CD4-positive, CD25-positive, alpha-beta regulatory T cell (primary cell): ENCODE measurements at regions not wholly inside any gene's neighbourhood (a gene's known extent, or its start where the extent isn't known, plus 50 kb on each side); places are given as distances from the start of the nearest gene placed in this dataset.

Experiments
- ATAC-seq, 2 donors: fragments of 150-1000 bp; cut with Tn5 transposase; one replicate each; pipeline ENCODE4 v1.10.0; 2021; ENCODE audit warnings: low read depth in 2 of 2, moderate number of reproducible peaks in 2 of 2, moderate library complexity in 1 of 2
- DNase-seq, 3 donors: peaks; one replicate each; pipeline versions ENCODE4 v3.0.0 to v3.0.0-alpha.2; 2012 to 2022; ENCODE audit warnings: mixed read lengths in 1 of 3
- H3K27ac ChIP-seq: one replicate; pipeline ENCODE4 v1.7.0; 2013; ENCODE audit warnings: mild to moderate bottlenecking, low read length; ENCODE audit not compliant: insufficient read depth, poor library complexity, severe bottlenecking
- H3K27me3 ChIP-seq: one replicate; pipeline ENCODE4 v1.7.0; 2013; ENCODE audit warnings: low read length; ENCODE audit not compliant: control insufficient read depth, insufficient read depth
- H3K36me3 ChIP-seq: one replicate; pipeline ENCODE4 v1.7.0; 2013; ENCODE audit warnings: mild to moderate bottlenecking, low read length, moderate library complexity; ENCODE audit not compliant: control insufficient read depth, insufficient read depth
- H3K4me1 ChIP-seq: 2 replicates; pipeline ENCODE4 v1.7.0; 2013; ENCODE audit warnings: mild to moderate bottlenecking, low read length; ENCODE audit not compliant: insufficient read depth, control insufficient read depth, poor library complexity, severe bottlenecking
- H3K4me3 ChIP-seq: one replicate; pipeline ENCODE4 v1.7.0; 2013; ENCODE audit warnings: low read depth, mild to moderate bottlenecking, low read length, moderate library complexity
- H3K9me3 ChIP-seq, 2 experiments: 1 replicate in 1 of 2; 2 replicates in 1 of 2; pipeline ENCODE4 v1.7.0; 2013; ENCODE audit warnings: low read length in 2 of 2, mild to moderate bottlenecking in 1 of 2, moderate library complexity in 1 of 2; ENCODE audit not compliant: control insufficient read depth in 2 of 2
- H3K27ac Mint-ChIP-seq, 3 donors: one replicate each; pipeline ENCODE4 v1.8.0; 2020 to 2022; ENCODE audit warnings: mild to moderate bottlenecking in 3 of 3, mixed read lengths in 3 of 3, moderate library complexity in 2 of 3
- H3K27me3 Mint-ChIP-seq: one replicate; pipeline ENCODE4 v1.8.0; 2022; ENCODE audit warnings: mild to moderate bottlenecking, mixed read lengths
- H3K36me3 Mint-ChIP-seq: one replicate; pipeline ENCODE4 v1.8.0; 2020; ENCODE audit warnings: mixed read lengths
- H3K4me1 Mint-ChIP-seq, 4 donors: one replicate each; pipeline ENCODE4 v1.8.0; 2020 to 2022; ENCODE audit warnings: mixed read lengths in 4 of 4, mild to moderate bottlenecking in 1 of 4
- H3K4me3 Mint-ChIP-seq, 4 donors: one replicate each; pipeline ENCODE4 v1.8.0; 2020 to 2022; ENCODE audit warnings: mild to moderate bottlenecking in 4 of 4, mixed read lengths in 4 of 4, moderate library complexity in 3 of 4
- H3K9me3 Mint-ChIP-seq, 7 donors: one replicate each; pipeline ENCODE4 v1.8.0; 2020 to 2022; ENCODE audit warnings: mixed read lengths in 7 of 7, mild to moderate bottlenecking in 3 of 7, moderate library complexity in 2 of 7

GRCh38 chr6:147005499-147005898 lies 198.7 kb upstream of the STXBP5 start:
- H3K9me3 ChIP-seq = no peaks in the 10 kb centered on the region
- peaks cover 2% of the 10 kb centered on the region for H3K27me3 ChIP-seq
- Mint-ChIP-seq H3K27me3 (no peaks in the 10 kb centered on the region), H3K36me3 (no peaks in the 10 kb centered on the region), H3K9me3 (peaks cover 0 to 6% (median 1%) of the 10 kb centered on the region in 7 donors), H3K27ac (no peak overlapping the region), H3K4me1 (no peaks in the 10 kb centered on the region), H3K4me3 (no peak overlapping the region)
- H3K4me3 ChIP-seq = no peak overlapping the region
- no peak for ATAC-seq
- no peaks in the 10 kb centered on the region for H3K4me1 ChIP-seq
- H3K36me3 ChIP-seq = no peaks in the 10 kb centered on the region
- H3K27ac ChIP-seq = no peak overlapping the region
- no peak for DNase-seq

- H3K27ac ChIP-seq = no peak overlapping the region
- no peaks in the 10 kb centered on the region for H3K36me3 Mint-ChIP-seq
- peaks cover 2% of the 10 kb centered on the region for H3K27me3 ChIP-seq
- H3K4me3 Mint-ChIP-seq = no peak overlapping the region
- H3K9me3 Mint-ChIP-seq = peaks cover 0 to 6% (median 1%) of the 10 kb centered on the region in 7 donors
- ATAC-seq = no peak
- no peak overlapping the region for H3K27ac Mint-ChIP-seq
- no peaks in the 10 kb centered on the region for H3K36me3 ChIP-seq
- H3K27me3 Mint-ChIP-seq = no peaks in the 10 kb centered on the region
- H3K9me3 ChIP-seq = no peaks in the 10 kb centered on the region
- no peak overlapping the region for H3K4me3 ChIP-seq
- no peaks in the 10 kb centered on the region for H3K4me1 Mint-ChIP-seq
- no peak for DNase-seq
- H3K4me1 ChIP-seq = no peaks in the 10 kb centered on the region
Observed at GRCh38 chr6:147007441-147007840, 196.8 kb upstream of the STXBP5 start.

GRCh38 chr6:147009358-147009757 lies 194.9 kb upstream of the STXBP5 start:
- no peak overlapping the region for H3K27ac ChIP-seq
- Mint-ChIP-seq H3K4me3 (no peak overlapping the region), H3K4me1 (no peaks in the 10 kb centered on the region), H3K27me3 (no peaks in the 10 kb centered on the region), H3K36me3 (no peaks in the 10 kb centered on the region), H3K27ac (no peak overlapping the region), H3K9me3 (peaks cover 0 to 6% (median 1%) of the 10 kb centered on the region in 7 donors)
- ATAC-seq = no peak
- H3K9me3 ChIP-seq = no peaks in the 10 kb centered on the region
- H3K4me1 ChIP-seq = no peaks in the 10 kb centered on the region
- no peak overlapping the region for H3K4me3 ChIP-seq
- DNase-seq = no peak
- peaks cover 2% of the 10 kb centered on the region for H3K27me3 ChIP-seq
- H3K36me3 ChIP-seq = no peaks in the 10 kb centered on the region

- Mint-ChIP-seq H3K4me3 (no peak overlapping the region), H3K27me3 (no peaks in the 10 kb centered on the region), H3K27ac (no peak overlapping the region), H3K4me1 (peaks cover 0 to 4% (median 0%) of the 10 kb centered on the region in 4 donors), H3K36me3 (no peaks in the 10 kb centered on the region), H3K9me3 (peaks cover 0 to 1% (median 0%) of the 10 kb centered on the region in 7 donors)
- H3K4me3 ChIP-seq = no peak overlapping the region
- ATAC-seq = no peak
- no peaks in the 10 kb centered on the region for H3K9me3 ChIP-seq
- H3K4me1 ChIP-seq = no peaks in the 10 kb centered on the region
- no peak overlapping the region for H3K27ac ChIP-seq
- H3K27me3 ChIP-seq = no peaks in the 10 kb centered on the region
- H3K36me3 ChIP-seq = no peaks in the 10 kb centered on the region
- no peak for DNase-seq
Observed at GRCh38 chr6:147015674-147016073, 188.5 kb upstream of the STXBP5 start.

- Histone ChIP-seq H3K4me1 (no peaks in the 10 kb centered on the region), H3K4me3 (no peak overlapping the region), H3K9me3 (no peaks in the 10 kb centered on the region), H3K27ac (no peak overlapping the region), H3K36me3 (no peaks in the 10 kb centered on the region), H3K27me3 (no peaks in the 10 kb centered on the region)
- DNase-seq (peak in 1 of 3 donors; percentile 18), ATAC-seq (no peak)
- Mint-ChIP-seq H3K9me3 (peaks cover 0 to 1% (median 0%) of the 10 kb centered on the region in 7 donors), H3K27ac (no peak overlapping the region), H3K27me3 (no peaks in the 10 kb centered on the region), H3K36me3 (no peaks in the 10 kb centered on the region), H3K4me3 (no peak overlapping the region), H3K4me1 (peaks cover 0 to 4% (median 0%) of the 10 kb centered on the region in 4 donors)
Observed at GRCh38 chr6:147016440-147016839, 187.8 kb upstream of the STXBP5 start.

GRCh38 chr6:147017153-147017552 lies 187.1 kb upstream of the STXBP5 start:
- Mint-ChIP-seq H3K4me3 (no peak overlapping the region), H3K27ac (no peak overlapping the region), H3K4me1 (peaks cover 0 to 4% (median 0%) of the 10 kb centered on the region in 4 donors), H3K9me3 (no peaks in the 10 kb centered on the region), H3K27me3 (no peaks in the 10 kb centered on the region), H3K36me3 (no peaks in the 10 kb centered on the region)
- DNase-seq (no peak), ATAC-seq (no peak)
- H3K27me3 ChIP-seq = no peaks in the 10 kb centered on the region
- H3K4me1 ChIP-seq = no peaks in the 10 kb centered on the region
- H3K4me3 ChIP-seq = no peak overlapping the region
- no peak overlapping the region for H3K27ac ChIP-seq
- H3K36me3 ChIP-seq = no peaks in the 10 kb centered on the region
- H3K9me3 ChIP-seq = no peaks in the 10 kb centered on the region

GRCh38 chr6:147019001-147019400 lies 185.2 kb upstream of the STXBP5 start:
- no peak for DNase-seq
- Histone ChIP-seq H3K36me3 (no peaks in the 10 kb centered on the region), H3K4me1 (no peaks in the 10 kb centered on the region), H3K9me3 (no peaks in the 10 kb centered on the region), H3K4me3 (no peak overlapping the region), H3K27me3 (no peaks in the 10 kb centered on the region), H3K27ac (no peak overlapping the region)
- Mint-ChIP-seq H3K27ac (no peak overlapping the region), H3K4me3 (no peak overlapping the region), H3K27me3 (no peaks in the 10 kb centered on the region), H3K9me3 (no peaks in the 10 kb centered on the region), H3K4me1 (peaks cover 0 to 4% (median 0%) of the 10 kb centered on the region in 4 donors), H3K36me3 (no peaks in the 10 kb centered on the region)
- no peak for ATAC-seq

- no peaks in the 10 kb centered on the region for H3K27me3 Mint-ChIP-seq
- Histone ChIP-seq H3K9me3 (no peaks in the 10 kb centered on the region), H3K27me3 (no peaks in the 10 kb centered on the region), H3K4me1 (no peaks in the 10 kb centered on the region), H3K4me3 (no peak overlapping the region), H3K36me3 (no peaks in the 10 kb centered on the region), H3K27ac (no peak overlapping the region)
- H3K27ac Mint-ChIP-seq = no peak overlapping the region
- no peaks in the 10 kb centered on the region for H3K36me3 Mint-ChIP-seq
- no peak for DNase-seq
- no peak for ATAC-seq
- H3K9me3 Mint-ChIP-seq = no peaks in the 10 kb centered on the region
- no peaks in the 10 kb centered on the region for H3K4me1 Mint-ChIP-seq
- no peak overlapping the region for H3K4me3 Mint-ChIP-seq
Observed at GRCh38 chr6:147022041-147022440, 182.2 kb upstream of the STXBP5 start.
